RWPE1 (cell line): ENCODE measurements at regions not wholly inside any gene's neighbourhood (a gene's known extent, or its start where the extent isn't known, plus 50 kb on each side); places are given as distances from the start of the nearest gene placed in this dataset.

Source experiments
- CTCF ChIA-PET: fragments of 350-600 bp; sonication (Branson Sonifier 250); formaldehyde crosslinking; extraction: SDS; loops from one replicate; lab custom pipeline; 2021; lab: Yijun Ruan, JAX
- POLR2A ChIA-PET: fragments of 400-600 bp; formaldehyde crosslinking; extraction: SDS; loops from one replicate; lab custom pipeline; 2020; ENCODE audit warnings: antibody characterized with exemption; ENCODE audit not compliant: low non-redundant PET; lab: Yijun Ruan, JAX
- DNase-seq: peaks from one replicate; pipeline ENCODE4 v3.0.0; 2012; ENCODE audit warnings: low spot score
- H3K27ac ChIP-seq: fragments of 450-650 bp; 2 replicates; pipeline ENCODE4 v1.5.1; 2017
- CTCF ChIP-seq: fragments of 450-650 bp; conservative IDR thresholded peaks from 2 replicates; pipeline ENCODE4 v1.5.1; 2017; ENCODE audit warnings: low read depth, mild to moderate bottlenecking

GRCh38 chr6:14430218-14430617 lies 312.6 kb downstream of the CD83 start:
- DNase-seq = no peak
- no peak overlapping the region for H3K27ac ChIP-seq
- ChIA-PET CTCF (no interaction called here), POLR2A (no interaction called here)
- no peak for TF ChIP-seq CTCF

GRCh38 chr6:14431385-14432330 lies 314.1 kb downstream of the CD83 start:
- DNase-seq = peak; percentile 8
- ChIA-PET POLR2A (no interaction called here), CTCF (interaction anchor here (0.5 kb wide), 1 partner anchor 57 kb away, joined by 3 read pairs; no protein-coding TSS in a partner anchor)
- H3K27ac ChIP-seq = no peak overlapping the region
- TF ChIP-seq CTCF = no peak

GRCh38 chr6:14434916-14435690 lies 317.5 kb downstream of the CD83 start:
- TF ChIP-seq CTCF = no peak
- POLR2A ChIA-PET = no interaction called here
- DNase-seq = no peak
- no peak overlapping the region for H3K27ac ChIP-seq
- CTCF ChIA-PET = no interaction called here

GRCh38 chr6:14436592-14437132 lies 319.1 kb downstream of the CD83 start:
- ChIA-PET POLR2A (no interaction called here), CTCF (no interaction called here)
- no peak overlapping the region for H3K27ac ChIP-seq
- no peak for TF ChIP-seq CTCF
- no peak for DNase-seq

- POLR2A ChIA-PET = no interaction called here
- TF ChIP-seq CTCF = no peak
- no peak for DNase-seq
- CTCF ChIA-PET = interaction anchor here (0.7 kb wide), 1 partner anchor 15 kb away, joined by 3 read pairs; no protein-coding TSS in a partner anchor
- no peak overlapping the region for H3K27ac ChIP-seq
Measured at GRCh38 chr6:14439419-14439818, 321.8 kb downstream of the CD83 start.
